IPS DF 6.9 (cell line): ENCODE measurements at regions not wholly inside any gene's neighbourhood (a gene's known extent, or its start where the extent isn't known, plus 50 kb on each side); places are given as distances from the start of the nearest gene placed in this dataset.
"Not testable (repeated sequence)": the region's sequence is repeated elsewhere in the genome, so short reads cannot be mapped to it uniquely, and the experiment has no call there.

Source experiments
- DNase-seq: peaks from one replicate; pipeline ENCODE4 v3.0.0-alpha.2; 2013; ENCODE audit warnings: low read depth, low spot score
- H3K27ac ChIP-seq: one replicate; pipeline ENCODE4 v1.5.1; 2013; ENCODE audit warnings: low read length, control low read depth
- H3K27me3 ChIP-seq: 2 replicates; pipeline ENCODE4 v1.6.1; 2013; ENCODE audit warnings: mild to moderate bottlenecking, low read length; ENCODE audit not compliant: control insufficient read depth, insufficient read depth
- H3K36me3 ChIP-seq: 2 replicates; pipeline ENCODE4 v1.6.1; 2013; ENCODE audit warnings: low read length; ENCODE audit not compliant: control insufficient read depth, insufficient read depth
- H3K4me1 ChIP-seq: 2 replicates; pipeline ENCODE4 v1.6.1; 2013; ENCODE audit warnings: low read length; ENCODE audit not compliant: control insufficient read depth, insufficient read depth
- H3K4me3 ChIP-seq: 2 replicates; pipeline ENCODE4 v1.5.1; 2013; ENCODE audit warnings: mild to moderate bottlenecking, low read length
- H3K9me3 ChIP-seq: 2 replicates; pipeline ENCODE4 v1.6.1; 2013; ENCODE audit warnings: low read length, inconsistent platforms; ENCODE audit not compliant: control insufficient read depth, insufficient read depth
- WGBS: extraction: QIAGEN DNeasy Blood & Tissue Kit; methylation state at CpG from one replicate; pipeline ENCODE4 v1.1.7; 2013; ENCODE audit warnings: mixed read lengths, missing lambda C conversion rate; ENCODE audit not compliant: insufficient read length, insufficient coverage; 5-methylcytosine and 5-hydroxymethylcytosine counted together

- Histone ChIP-seq H3K9me3 (no peaks in the 10 kb centered on the region), H3K27ac (no peak overlapping the region), H3K4me1 (0 out of 2 replicates have a peak, but pooled peaks cover 2% of the 10 kb centered on the region), H3K4me3 (no peak overlapping the region), H3K36me3 (no peaks in the 10 kb centered on the region), H3K27me3 (no peaks in the 10 kb centered on the region)
- no peak for DNase-seq
- WGBS: no CpG with 5 or more reads among the region's 3 CpGs
Measured at GRCh38 chrX:39691724-39692123, 406.0 kb downstream of the BCOR start.

- H3K36me3 ChIP-seq: no peaks in the 10 kb centered on the region
- H3K9me3 ChIP-seq: no peaks in the 10 kb centered on the region
- WGBS: no CpG with 5 or more reads among the region's 4 CpGs
- 0 out of 2 replicates have a peak, but pooled peaks cover 2% of the 10 kb centered on the region for H3K4me1 ChIP-seq
- H3K4me3 ChIP-seq: no peak overlapping the region
- no peak for DNase-seq
- no peaks in the 10 kb centered on the region for H3K27me3 ChIP-seq
- H3K27ac ChIP-seq: no peak overlapping the region
Measured at GRCh38 chrX:39692796-39693195, 405.0 kb downstream of the BCOR start.

GRCh38 chrX:39693298-39693697 is 404.5 kb downstream of the BCOR start:
- H3K36me3 ChIP-seq: no peaks in the 10 kb centered on the region
- H3K9me3 ChIP-seq: no peaks in the 10 kb centered on the region
- H3K27ac ChIP-seq: no peak overlapping the region
- H3K27me3 ChIP-seq: no peaks in the 10 kb centered on the region
- H3K4me1 ChIP-seq: 0 out of 2 replicates have a peak, but pooled peaks cover 2% of the 10 kb centered on the region
- DNase-seq: no peak
- no peak overlapping the region for H3K4me3 ChIP-seq
- WGBS: no CpG with 5 or more reads among the region's 7 CpGs

- H3K4me3 ChIP-seq, H3K36me3 ChIP-seq, H3K4me1 ChIP-seq, H3K27ac ChIP-seq, H3K27me3 ChIP-seq, H3K9me3 ChIP-seq, DNase-seq: not testable (repeated sequence)
- WGBS: no CpG with 5 or more reads among the region's 5 CpGs
Measured at GRCh38 chrX:39702636-39703035, 395.1 kb downstream of the BCOR start.

GRCh38 chrX:39703307-39703706 is 394.5 kb downstream of the BCOR start:
- no peaks in the 10 kb centered on the region for H3K4me1 ChIP-seq
- H3K36me3 ChIP-seq: no peaks in the 10 kb centered on the region
- no peaks in the 10 kb centered on the region for H3K9me3 ChIP-seq
- H3K4me3 ChIP-seq: no peak overlapping the region
- no peaks in the 10 kb centered on the region for H3K27me3 ChIP-seq
- no CpG with 5 or more reads among the region's 3 CpGs for WGBS
- no peak for DNase-seq
- H3K27ac ChIP-seq: no peak overlapping the region

GRCh38 chrX:39704590-39704989 is 393.2 kb downstream of the BCOR start:
- no CpG with 5 or more reads among the region's 5 CpGs for WGBS
- H3K4me1 ChIP-seq: no peaks in the 10 kb centered on the region
- no peaks in the 10 kb centered on the region for H3K36me3 ChIP-seq
- H3K27ac ChIP-seq: no peak overlapping the region
- H3K27me3 ChIP-seq: no peaks in the 10 kb centered on the region
- H3K4me3 ChIP-seq: no peak overlapping the region
- no peaks in the 10 kb centered on the region for H3K9me3 ChIP-seq
- no peak for DNase-seq

- no CpG with 5 or more reads among the region's 2 CpGs for WGBS
Measured at GRCh38 chrX:39705290-39705689, 392.5 kb downstream of the BCOR start.

GRCh38 chrX:39709364-39709763 is 388.4 kb downstream of the BCOR start:
- Histone ChIP-seq H3K27me3 (no peaks in the 10 kb centered on the region), H3K4me3 (no peak overlapping the region), H3K9me3 (no peaks in the 10 kb centered on the region), H3K27ac (no peak overlapping the region), H3K4me1 (no peaks in the 10 kb centered on the region), H3K36me3 (no peaks in the 10 kb centered on the region)
- DNase-seq: no peak
- WGBS: no CpG with 5 or more reads among the region's 1 CpG

More at GRCh38 chrX:39705290-39705689, 392.5 kb downstream of the BCOR start:
- Histone ChIP-seq H3K4me3 (no peak overlapping the region), H3K36me3 (no peaks in the 10 kb centered on the region), H3K4me1 (no peaks in the 10 kb centered on the region), H3K27me3 (no peaks in the 10 kb centered on the region), H3K27ac (no peak overlapping the region), H3K9me3 (no peaks in the 10 kb centered on the region)
- DNase-seq: no peak

GRCh38 chrX:39709812-39710211 is 387.9 kb downstream of the BCOR start:
- no CpG with 5 or more reads among the region's 2 CpGs for WGBS
- Histone ChIP-seq H3K4me1 (no peaks in the 10 kb centered on the region), H3K9me3 (no peaks in the 10 kb centered on the region), H3K36me3 (no peaks in the 10 kb centered on the region), H3K4me3 (no peak overlapping the region), H3K27ac (no peak overlapping the region), H3K27me3 (no peaks in the 10 kb centered on the region)
- no peak for DNase-seq

GRCh38 chrX:39710776-39711175 is 387.0 kb downstream of the BCOR start:
- H3K36me3 ChIP-seq: no peaks in the 10 kb centered on the region
- no peaks in the 10 kb centered on the region for H3K4me1 ChIP-seq
- no peak overlapping the region for H3K4me3 ChIP-seq
- no peak for DNase-seq
- WGBS: no CpG with 5 or more reads among the region's 1 CpG
- no peaks in the 10 kb centered on the region for H3K9me3 ChIP-seq
- no peaks in the 10 kb centered on the region for H3K27me3 ChIP-seq
- no peak overlapping the region for H3K27ac ChIP-seq

- no peak overlapping the region for H3K27ac ChIP-seq
- no peak for DNase-seq
- H3K9me3 ChIP-seq: no peaks in the 10 kb centered on the region
- no CpG with 5 or more reads among the region's 6 CpGs for WGBS
- no peaks in the 10 kb centered on the region for H3K27me3 ChIP-seq
- no peak overlapping the region for H3K4me3 ChIP-seq
- no peaks in the 10 kb centered on the region; the same call in 1 of the 2 replicates for H3K4me1 ChIP-seq
- H3K36me3 ChIP-seq: no peaks in the 10 kb centered on the region
Measured at GRCh38 chrX:39714471-39714870, 383.3 kb downstream of the BCOR start.
